Caki2 (cell line): ENCODE measurements at regions not wholly inside any gene's neighbourhood (a gene's known extent, or its start where the extent isn't known, plus 50 kb on each side); places are given as distances from the start of the nearest gene placed in this dataset.

Source experiments
- DNase-seq: peaks from one replicate; pipeline ENCODE4 v3.0.0-alpha.2; 2015; ENCODE audit warnings: low read depth
- in situ Hi-C: cut with HindIII; loops from 2 replicates; pipeline ENCODE4 v1.10.0; 2016; ENCODE audit warnings: low sequenced_read_pairs, low pct_unique_long_range_greater_than_20kb, mixed read lengths

DNA sequence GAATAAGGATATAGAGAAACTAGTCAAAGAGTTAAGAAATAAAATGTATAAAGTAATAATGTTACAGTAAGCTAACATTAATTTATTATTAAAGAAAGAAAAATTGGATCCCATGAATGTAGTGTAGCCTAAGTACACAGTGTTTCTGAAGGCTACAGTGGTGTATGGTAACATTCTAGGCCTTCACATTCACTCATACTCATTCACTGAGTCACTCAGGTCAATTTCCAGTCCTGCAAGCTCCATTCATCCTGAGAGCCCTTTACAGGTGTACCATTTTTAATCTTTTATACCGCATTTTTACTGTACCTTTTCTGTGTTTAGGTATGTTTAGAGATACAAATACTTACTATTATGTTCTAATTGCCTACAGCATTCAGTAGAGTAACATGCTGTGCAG, 120.6 kb upstream of the AGA start:
- no peak for DNase-seq
- in situ Hi-C loops: no loop called here

DNA sequence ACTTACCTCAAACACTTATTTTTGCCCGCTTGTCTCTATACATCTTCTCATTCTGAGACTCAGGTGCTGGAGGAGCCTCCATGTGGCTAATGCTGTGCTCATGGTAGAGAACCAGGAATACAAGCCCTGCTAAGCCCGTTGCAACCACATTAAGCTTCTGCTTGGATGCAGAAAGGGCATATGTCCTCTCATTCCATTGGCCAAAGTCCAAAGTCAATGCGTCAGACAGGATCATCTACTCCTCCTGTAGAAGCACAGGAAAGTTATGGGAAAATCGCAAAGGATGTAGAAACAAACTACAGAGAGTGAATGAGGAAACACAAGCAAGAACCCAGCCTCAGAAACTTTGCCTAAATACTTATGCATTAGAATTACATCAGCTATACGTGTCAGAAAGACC, 124.5 kb upstream of the AGA start:
- in situ Hi-C loops: no loop called here

GRCh38 chr4:177568931-177569330, 126.7 kb upstream of the AGA start:
- in situ Hi-C loops: no loop called here
- no peak for DNase-seq

More for the DNA sequence above, 124.5 kb upstream of the AGA start:
- DNase-seq: no peak

DNA sequence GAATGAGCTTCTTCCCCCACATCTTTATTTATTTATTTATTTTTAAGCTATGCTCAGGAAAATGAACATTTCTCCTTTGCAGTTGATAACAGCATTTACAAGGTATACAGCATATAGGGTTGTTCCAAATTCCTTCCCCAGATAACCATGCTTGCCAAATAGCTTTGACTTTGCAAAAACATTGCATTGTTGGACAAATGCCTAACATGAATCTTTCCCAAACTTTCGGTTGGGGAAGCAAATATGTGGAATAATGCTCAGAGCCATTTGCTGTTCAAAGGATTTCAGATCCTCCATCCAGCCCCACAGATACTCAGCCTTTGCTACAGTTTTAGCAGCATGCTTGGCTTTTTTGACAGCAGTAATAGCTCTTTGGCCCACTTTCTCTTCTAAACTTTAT, 127.2 kb upstream of the AGA start:
- DNase-seq: no peak
- in situ Hi-C loops: no loop called here

DNA sequence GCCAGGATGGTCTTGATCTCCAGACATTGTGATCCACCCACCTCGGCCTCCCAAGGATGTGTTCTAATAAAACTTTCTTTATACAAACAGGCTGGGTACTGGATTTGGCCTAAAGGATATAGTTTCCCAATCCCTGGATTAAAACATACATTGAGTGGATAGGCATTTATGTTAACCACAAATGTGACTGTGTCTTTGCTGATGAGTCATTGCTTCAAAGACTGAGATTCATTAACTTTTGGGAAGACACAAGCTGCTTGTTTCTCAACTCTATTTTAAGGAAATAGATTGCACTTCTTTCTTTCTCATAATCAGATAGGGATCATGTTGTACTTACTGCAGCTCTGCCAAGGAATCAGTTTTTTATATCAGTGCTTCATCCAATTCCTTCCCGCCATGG, 131.3 kb upstream of the AGA start:
- in situ Hi-C loops: no loop called here
- DNase-seq: peak; percentile 66

DNA sequence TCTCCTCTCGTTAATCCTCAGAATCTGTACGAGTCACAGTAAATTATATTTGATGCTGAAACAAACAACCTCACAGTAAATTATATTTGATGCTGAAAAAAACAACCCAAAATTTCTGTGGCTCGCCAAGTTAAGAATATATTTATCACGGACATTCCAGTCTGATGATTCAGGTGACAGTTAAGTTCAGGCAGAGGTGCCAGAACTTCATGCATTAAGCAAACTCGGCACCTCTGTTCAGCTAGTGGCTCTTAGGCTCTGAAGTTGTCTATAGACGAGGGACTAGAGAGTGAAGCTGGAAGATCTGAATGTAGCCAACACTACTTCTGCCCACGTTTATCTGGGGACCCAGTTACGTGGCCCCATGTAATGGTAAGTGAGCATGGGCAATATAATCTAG, 132.2 kb upstream of the AGA start:
- in situ Hi-C loops: no loop called here
- peak; percentile 46 for DNase-seq

DNA sequence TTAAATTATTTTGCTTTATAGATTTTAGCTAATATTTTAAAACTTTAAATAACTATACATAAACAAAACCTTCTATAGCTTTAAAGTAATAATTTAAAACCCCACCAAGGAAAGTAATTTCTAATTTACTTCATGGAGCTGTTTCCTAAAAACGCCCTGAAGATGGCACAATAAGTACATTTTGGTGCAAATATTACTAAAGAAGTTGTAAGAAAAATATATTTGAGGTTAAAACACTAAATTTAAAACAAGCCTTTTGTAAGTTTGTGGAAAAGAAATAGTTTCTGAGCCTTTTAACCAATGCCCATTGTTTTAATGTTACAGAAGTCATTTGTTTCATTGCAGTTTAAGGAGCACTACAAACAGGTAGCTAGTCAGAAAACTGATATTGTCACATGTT, 137.4 kb upstream of the AGA start:
- DNase-seq: no peak

DNA sequence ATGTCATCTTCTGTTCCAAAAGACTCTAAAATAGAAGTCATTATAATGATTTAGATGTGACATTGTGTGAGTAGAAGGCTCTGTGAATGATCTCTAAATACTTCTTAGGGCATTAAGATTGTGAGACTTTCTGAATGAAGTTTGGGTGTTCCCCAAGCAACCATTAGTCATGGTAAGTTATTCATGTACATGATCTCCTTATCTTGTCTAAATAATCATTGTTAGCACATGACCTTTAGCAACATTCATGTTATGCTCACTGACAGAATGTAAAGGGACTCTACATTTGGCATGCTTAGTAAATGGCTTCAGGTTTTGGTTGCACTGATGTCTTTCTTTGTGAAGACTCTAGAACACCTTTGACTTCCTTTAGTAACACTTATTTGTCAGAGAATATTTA, 140.8 kb upstream of the AGA start:
- in situ Hi-C loops: no loop called here
- no peak for DNase-seq

More for the DNA sequence above, 137.4 kb upstream of the AGA start:
- in situ Hi-C loops: no loop called here

DNA sequence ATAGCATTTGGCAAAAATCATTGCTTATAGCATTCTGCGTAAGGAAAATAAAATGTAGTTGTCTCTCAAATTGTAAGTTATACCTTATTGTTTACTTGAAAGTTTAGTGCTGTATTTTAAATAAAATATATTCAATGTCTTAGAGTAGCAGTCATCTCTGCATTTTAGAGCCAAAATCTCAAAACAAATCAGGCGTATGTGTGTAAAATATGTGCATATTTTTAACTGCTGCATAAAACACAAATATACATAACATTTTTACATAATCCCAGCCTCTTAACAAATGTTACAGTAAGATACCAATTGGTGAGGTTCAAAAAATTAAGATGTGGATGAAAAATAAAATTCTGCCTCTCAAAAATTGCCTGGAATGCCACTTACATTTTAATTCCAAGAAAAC, 145.8 kb upstream of the AGA start:
- no peak for DNase-seq
- in situ Hi-C loops: no loop called here

DNA sequence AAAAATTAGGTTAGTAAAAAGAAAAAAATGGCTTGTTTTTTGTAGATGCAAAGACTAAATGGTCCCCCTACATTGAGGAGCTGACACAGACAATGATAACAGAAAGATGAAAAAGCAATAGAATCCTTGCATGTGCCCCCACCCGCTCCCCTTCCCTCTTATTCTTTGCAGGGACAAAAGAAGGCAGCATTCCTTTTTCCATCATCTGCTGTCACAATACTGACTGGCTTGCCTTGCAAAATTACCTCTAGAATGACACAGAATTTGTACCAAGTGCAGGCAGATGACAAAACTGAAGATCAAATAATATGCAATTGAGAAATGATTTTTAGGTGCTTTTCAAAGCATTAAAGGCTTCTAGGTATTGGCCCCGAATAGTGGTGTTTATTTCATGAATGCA, 153.1 kb upstream of the AGA start:
- no peak for DNase-seq
- in situ Hi-C loops: no loop called here

- in situ Hi-C loops: no loop called here
- peak; percentile 67 for DNase-seq
Observed at GRCh38 chr4:177596035-177596434, 153.8 kb upstream of the AGA start.

- in situ Hi-C loops: no loop called here
- no peak for DNase-seq
Observed at GRCh38 chr4:177596991-177597390, 154.8 kb upstream of the AGA start.

GRCh38 chr4:177605252-177605651, 163.0 kb upstream of the AGA start:
- in situ Hi-C loops: no loop called here
- DNase-seq: no peak

DNA sequence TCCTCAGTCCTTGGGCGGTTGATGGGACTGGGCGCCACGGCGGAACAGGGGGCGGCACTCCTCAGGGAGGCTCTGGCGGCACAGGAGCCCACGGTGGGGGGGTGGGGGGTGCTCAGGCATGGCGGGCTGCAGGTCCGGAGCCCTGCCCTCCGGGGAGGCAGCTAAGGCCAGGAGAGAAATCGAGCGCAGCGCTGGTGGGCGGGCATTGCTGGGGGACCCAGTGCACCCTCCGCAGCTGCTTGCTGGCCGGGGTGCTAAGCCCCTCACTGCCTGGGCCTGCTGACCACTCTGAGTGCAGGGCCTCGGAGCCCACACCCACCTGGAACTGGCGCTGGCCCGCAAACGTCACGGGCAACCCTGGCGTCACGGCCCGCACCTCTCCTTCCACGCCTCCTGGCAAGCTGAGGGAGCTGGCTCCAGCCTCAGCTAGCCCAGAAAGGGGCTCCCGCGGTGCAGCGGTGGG, 164.9 kb upstream of the AGA start:
- in situ Hi-C loops: no loop called here

GRCh38 chr4:177611974-177612664, 169.9 kb upstream of the AGA start:
- in situ Hi-C loops: no loop called here

More for the DNA sequence above, 164.9 kb upstream of the AGA start:
- no peak for DNase-seq

DNA sequence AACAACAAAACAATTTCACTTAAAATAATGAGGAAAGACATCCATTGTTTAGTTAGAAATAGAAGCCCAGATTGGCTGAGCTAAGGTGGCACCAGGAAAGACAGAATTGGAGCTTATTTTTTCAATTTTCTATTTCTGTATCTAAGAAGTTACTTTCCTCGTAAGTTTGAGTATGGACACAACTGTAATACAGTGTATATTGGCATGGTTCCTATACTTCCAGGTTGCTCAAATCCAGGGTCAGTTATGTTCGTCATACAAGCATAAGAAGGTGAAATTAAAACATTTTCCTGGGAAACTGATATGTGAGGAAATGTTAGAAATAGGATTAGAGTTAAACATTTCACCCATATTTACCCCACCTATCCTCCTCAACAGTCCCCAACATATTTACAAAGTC, 170.4 kb upstream of the AGA start:
- no peak for DNase-seq
- in situ Hi-C loops: no loop called here

More at GRCh38 chr4:177611974-177612664, 169.9 kb upstream of the AGA start:
- no peak for DNase-seq

- in situ Hi-C loops: no loop called here
- no peak for DNase-seq
Observed at GRCh38 chr4:177632481-177632880, 190.2 kb upstream of the AGA start.

- no peak for DNase-seq
- in situ Hi-C loops: no loop called here
Observed at GRCh38 chr4:177638871-177639270, 196.6 kb upstream of the AGA start.

GRCh38 chr4:177640864-177641263, 198.6 kb upstream of the AGA start:
- no peak for DNase-seq
- in situ Hi-C loops: no loop called here

DNA sequence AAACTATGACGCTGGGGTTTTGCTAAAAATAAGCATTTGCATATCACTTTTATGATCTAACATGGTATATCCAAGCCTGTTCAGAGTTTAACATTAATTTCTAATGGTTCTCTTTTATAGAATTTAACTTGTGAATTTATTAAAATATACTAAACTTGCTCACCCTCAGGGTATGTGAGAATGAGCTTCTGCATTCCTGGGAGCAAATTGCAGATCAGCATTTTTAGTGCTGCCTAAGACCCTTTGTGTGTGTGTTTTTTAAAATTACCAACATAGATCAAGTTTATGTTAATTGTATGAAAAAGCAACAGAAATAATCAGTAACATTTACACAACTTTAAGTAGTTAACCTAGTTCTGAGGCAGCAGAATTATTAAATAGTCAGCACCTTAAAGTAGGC, 218.0 kb upstream of the AGA start:
- no peak for DNase-seq
- in situ Hi-C loops: no loop called here
